Astrocyte of the cerebellum (primary cell): ENCODE measurements at regions not wholly inside any gene's neighbourhood (a gene's known extent, or its start where the extent isn't known, plus 50 kb on each side); places are given as distances from the start of the nearest gene placed in this dataset.
A peak's percentile ranks its signal among the peaks of the same experiment; 100 is the strongest.

Experiments used
- DNase-seq: peaks from one replicate; pipeline ENCODE4 v3.0.0-alpha.2; 2011; ENCODE audit warnings: low read depth
- H3K4me3 ChIP-seq: 2 replicates; pipeline ENCODE4 v1.5.1; 2011; ENCODE audit warnings: mild to moderate bottlenecking, low read depth, low read length, moderate library complexity
- in situ Hi-C: cut with HindIII; loops from 2 replicates; pipeline ENCODE4 v1.10.0; 2017; ENCODE audit warnings: low sequenced_read_pairs
- TF ChIP-seq, protein P1 (sequence below): IDR thresholded peaks from 2 replicates; pipeline ENCODE4 v1.5.1; 2012; ENCODE audit warnings: low read length, low read depth, moderate library complexity, mild to moderate bottlenecking; ENCODE audit errors: missing control alignments

DNA sequence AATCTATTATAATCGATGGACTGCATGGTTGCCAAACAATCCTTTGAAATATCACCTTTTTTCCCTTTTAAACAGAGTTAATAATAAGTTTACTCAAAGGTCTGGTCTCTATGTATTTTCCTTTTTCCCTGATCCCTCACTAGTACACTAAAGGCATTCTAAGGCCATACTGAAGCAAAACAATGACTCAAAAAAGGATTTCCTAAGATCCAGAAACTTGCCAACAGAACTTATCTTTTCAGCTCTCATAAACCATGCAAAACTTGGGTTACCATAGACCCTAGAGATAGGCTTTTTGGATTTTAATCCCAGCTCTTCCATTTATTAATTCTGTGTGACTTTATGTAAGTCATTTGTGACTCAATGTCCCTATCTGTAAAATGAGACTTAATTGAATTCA, 77.1 kb downstream of the IFI44 start:
- TF ChIP-seq, protein P1, sequence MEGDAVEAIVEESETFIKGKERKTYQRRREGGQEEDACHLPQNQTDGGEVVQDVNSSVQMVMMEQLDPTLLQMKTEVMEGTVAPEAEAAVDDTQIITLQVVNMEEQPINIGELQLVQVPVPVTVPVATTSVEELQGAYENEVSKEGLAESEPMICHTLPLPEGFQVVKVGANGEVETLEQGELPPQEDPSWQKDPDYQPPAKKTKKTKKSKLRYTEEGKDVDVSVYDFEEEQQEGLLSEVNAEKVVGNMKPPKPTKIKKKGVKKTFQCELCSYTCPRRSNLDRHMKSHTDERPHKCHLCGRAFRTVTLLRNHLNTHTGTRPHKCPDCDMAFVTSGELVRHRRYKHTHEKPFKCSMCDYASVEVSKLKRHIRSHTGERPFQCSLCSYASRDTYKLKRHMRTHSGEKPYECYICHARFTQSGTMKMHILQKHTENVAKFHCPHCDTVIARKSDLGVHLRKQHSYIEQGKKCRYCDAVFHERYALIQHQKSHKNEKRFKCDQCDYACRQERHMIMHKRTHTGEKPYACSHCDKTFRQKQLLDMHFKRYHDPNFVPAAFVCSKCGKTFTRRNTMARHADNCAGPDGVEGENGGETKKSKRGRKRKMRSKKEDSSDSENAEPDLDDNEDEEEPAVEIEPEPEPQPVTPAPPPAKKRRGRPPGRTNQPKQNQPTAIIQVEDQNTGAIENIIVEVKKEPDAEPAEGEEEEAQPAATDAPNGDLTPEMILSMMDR = no peak
- H3K4me3 ChIP-seq = no peak overlapping the region
- DNase-seq = no peak
- in situ Hi-C loops = no loop called here

GRCh38 chr1:78728359-78728758, 78.7 kb downstream of the IFI44 start:
- in situ Hi-C loops = no loop called here
- no peak for DNase-seq
- H3K4me3 ChIP-seq = no peak overlapping the region
- TF ChIP-seq, protein P1 = no peak

DNA sequence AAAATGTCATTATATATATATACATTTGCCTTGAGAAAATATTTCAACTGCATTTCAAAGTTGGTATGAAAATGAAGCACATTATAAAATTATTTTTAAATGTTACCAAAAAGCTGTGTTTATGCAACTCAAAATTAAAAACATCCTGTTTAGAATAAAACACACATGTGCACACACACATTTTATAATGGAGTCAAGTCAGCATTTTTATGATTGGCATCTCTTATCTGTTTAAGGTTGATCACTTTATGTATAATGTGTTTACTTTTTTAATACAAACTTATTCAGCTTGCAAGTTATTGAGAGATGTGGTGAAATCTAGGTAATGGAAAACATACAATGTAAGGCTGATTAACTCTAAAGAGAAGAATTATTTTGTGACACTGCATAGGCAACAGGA, 80.4 kb downstream of the IFI44 start:
- TF ChIP-seq, protein P1 = no peak
- no peak for DNase-seq
- no peak overlapping the region for H3K4me3 ChIP-seq
- in situ Hi-C loops = no loop called here

DNA sequence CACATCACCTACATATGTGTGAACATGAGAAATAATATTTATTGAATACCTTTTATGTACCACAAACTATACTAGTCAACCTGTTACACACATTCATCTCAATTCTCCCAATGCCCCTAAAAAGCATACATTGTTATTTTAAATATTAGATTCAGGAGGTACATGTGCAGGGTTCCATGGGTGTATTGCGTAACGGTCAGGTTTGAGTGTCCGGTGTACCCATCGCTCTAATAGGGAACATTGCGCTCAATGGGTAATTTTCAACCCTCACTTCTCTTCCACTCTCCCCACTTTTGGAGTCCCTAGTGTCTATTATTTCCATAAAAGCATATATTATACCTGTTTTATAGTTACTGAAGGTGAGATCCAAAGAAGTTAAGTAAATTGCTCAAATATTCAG, 82.0 kb downstream of the IFI44 start:
- no peak overlapping the region for H3K4me3 ChIP-seq
- TF ChIP-seq, protein P1 = no peak
- in situ Hi-C loops = no loop called here
- DNase-seq = no peak

GRCh38 chr1:78737241-78737640, 87.6 kb downstream of the IFI44 start:
- TF ChIP-seq, protein P1 = no peak

GRCh38 chr1:78743626-78744025, 94.0 kb downstream of the IFI44 start:
- no peak overlapping the region for H3K4me3 ChIP-seq

More at GRCh38 chr1:78737241-78737640, 87.6 kb downstream of the IFI44 start:
- no peak for DNase-seq
- no peak overlapping the region for H3K4me3 ChIP-seq
- in situ Hi-C loops = no loop called here

More at GRCh38 chr1:78743626-78744025, 94.0 kb downstream of the IFI44 start:
- in situ Hi-C loops = no loop called here
- TF ChIP-seq, protein P1 = peak; percentile 19
- DNase-seq = peak; percentile 4
